ENCODE measurements at regions not wholly inside any gene's neighbourhood (a gene's known extent, or its start where the extent isn't known, plus 50 kb on each side); places are given as distances from the start of the nearest gene placed in this dataset.
"Not testable (repeated sequence)": the region's sequence is repeated elsewhere in the genome, so short reads cannot be mapped to it uniquely, and the experiment has no call there.

GRCh38 chr14:28820677-28821076 lies 54.1 kb downstream of the FOXG1 start:
- Mint-ChIP-seq H3K27ac (no peak overlapping the region), H3K9me3 (peaks cover 12% of the 10 kb centered on the region), H3K4me3 (no peak overlapping the region), H3K27me3 (no peaks in the 10 kb centered on the region), H3K36me3 (ENCODE audit: low read depth) (no peaks in the 10 kb centered on the region), H3K4me1 (no peaks in the 10 kb centered on the region)
- POLR2A ChIA-PET: no interaction called here
- CTCF ChIA-PET: no interaction called here
- DNase-seq: no peak

GRCh38 chr14:28821993-28822392 lies 55.4 kb downstream of the FOXG1 start:
- Mint-ChIP-seq H3K36me3 (ENCODE audit: low read depth) (no peaks in the 10 kb centered on the region), H3K27ac (no peak overlapping the region), H3K9me3 (peaks cover 12% of the 10 kb centered on the region), H3K4me1 (no peaks in the 10 kb centered on the region), H3K27me3 (no peaks in the 10 kb centered on the region), H3K4me3 (no peak overlapping the region)
- DNase-seq: no peak
- ChIA-PET CTCF (no interaction called here), POLR2A (no interaction called here)

GRCh38 chr14:28823245-28823644 lies 56.7 kb downstream of the FOXG1 start:
- no peaks in the 10 kb centered on the region for H3K27me3 Mint-ChIP-seq
- no peaks in the 10 kb centered on the region for H3K36me3 Mint-ChIP-seq (ENCODE audit: low read depth)
- no peak overlapping the region for H3K27ac Mint-ChIP-seq
- no peak for DNase-seq
- no peaks in the 10 kb centered on the region for H3K4me1 Mint-ChIP-seq
- CTCF ChIA-PET: no interaction called here
- H3K9me3 Mint-ChIP-seq: peaks cover 12% of the 10 kb centered on the region
- POLR2A ChIA-PET: no interaction called here
- no peak overlapping the region for H3K4me3 Mint-ChIP-seq

DNA sequence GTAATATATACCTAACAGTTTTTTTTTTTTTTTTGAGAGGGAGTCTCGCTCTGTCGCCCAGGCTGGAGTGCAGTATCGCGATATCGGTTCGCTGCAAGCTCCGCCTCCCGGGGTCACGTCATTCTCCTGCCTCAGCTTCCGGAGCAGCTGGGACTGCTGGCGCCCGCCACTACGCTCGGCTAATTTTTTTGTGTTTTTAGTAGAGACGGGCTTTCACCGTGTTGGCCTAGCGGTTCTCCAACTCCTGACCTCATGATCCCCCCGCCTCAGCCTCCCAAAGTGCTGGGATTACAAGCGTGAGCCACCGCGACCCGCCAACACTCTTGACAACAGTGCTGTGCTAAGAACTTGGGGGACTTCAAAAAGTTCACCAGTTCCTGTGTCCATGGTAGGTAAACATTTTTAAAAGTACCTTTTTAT lies 63.5 kb downstream of the FOXG1 start:
- no peak for DNase-seq
- Mint-ChIP-seq H3K27ac (no peak overlapping the region), H3K27me3 (no peaks in the 10 kb centered on the region), H3K9me3 (peaks cover 3% of the 10 kb centered on the region), H3K36me3 (ENCODE audit: low read depth) (no peaks in the 10 kb centered on the region), H3K4me1 (no peaks in the 10 kb centered on the region), H3K4me3 (no peak overlapping the region)
- ChIA-PET CTCF (no interaction called here), POLR2A (no interaction called here)

DNA sequence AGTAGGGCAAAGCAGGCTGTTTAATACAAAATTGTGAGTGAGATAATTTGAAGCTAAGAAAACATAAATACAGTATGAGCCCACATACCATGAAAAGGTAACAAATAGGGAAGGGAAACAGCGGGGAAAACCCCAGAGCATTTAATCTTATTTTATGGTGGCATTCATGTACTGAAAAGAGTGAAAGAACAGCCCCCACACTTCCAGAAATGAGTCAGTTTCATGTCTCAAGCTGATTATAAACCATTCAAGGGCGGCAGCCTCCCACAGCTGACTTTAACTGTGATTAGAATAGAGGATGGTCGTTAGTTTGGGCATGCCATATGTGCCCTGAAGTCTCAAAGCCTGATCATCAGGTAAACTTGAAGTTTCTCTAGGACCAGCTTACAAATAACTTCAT lies 64.5 kb downstream of the FOXG1 start:
- Mint-ChIP-seq H3K4me3 (no peak overlapping the region), H3K36me3 (ENCODE audit: low read depth) (no peaks in the 10 kb centered on the region), H3K9me3 (peaks cover 3% of the 10 kb centered on the region), H3K27ac (no peak overlapping the region), H3K4me1 (no peaks in the 10 kb centered on the region), H3K27me3 (no peaks in the 10 kb centered on the region)
- CTCF ChIA-PET: no interaction called here
- POLR2A ChIA-PET: no interaction called here
- DNase-seq: no peak

DNA sequence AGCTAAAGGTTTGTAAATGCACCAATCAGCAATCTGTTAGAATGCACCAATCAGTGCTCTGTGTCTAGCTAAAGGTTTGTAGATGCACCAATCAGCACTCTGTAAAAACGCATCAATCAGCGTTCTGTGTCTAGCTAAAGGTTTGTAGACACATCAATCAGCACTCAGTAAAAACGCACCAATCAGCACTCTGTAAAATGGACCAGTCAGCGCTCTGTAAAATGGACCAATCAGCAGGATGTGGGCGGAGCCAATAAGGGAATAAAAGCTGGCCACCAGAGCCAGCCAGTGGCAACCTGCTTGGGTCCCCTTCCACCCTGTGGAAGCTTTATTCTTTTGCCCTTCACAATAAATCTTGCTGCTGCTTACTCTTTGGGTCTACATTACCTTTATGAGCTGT lies 76.0 kb downstream of the FOXG1 start:
- H3K36me3 Mint-ChIP-seq (ENCODE audit: low read depth); CTCF ChIA-PET; H3K4me3 Mint-ChIP-seq; H3K27ac Mint-ChIP-seq; DNase-seq; H3K27me3 Mint-ChIP-seq; POLR2A ChIA-PET; H3K4me1 Mint-ChIP-seq: not testable (repeated sequence)
- H3K9me3 Mint-ChIP-seq: peaks cover 18% of the 10 kb centered on the region

DNA sequence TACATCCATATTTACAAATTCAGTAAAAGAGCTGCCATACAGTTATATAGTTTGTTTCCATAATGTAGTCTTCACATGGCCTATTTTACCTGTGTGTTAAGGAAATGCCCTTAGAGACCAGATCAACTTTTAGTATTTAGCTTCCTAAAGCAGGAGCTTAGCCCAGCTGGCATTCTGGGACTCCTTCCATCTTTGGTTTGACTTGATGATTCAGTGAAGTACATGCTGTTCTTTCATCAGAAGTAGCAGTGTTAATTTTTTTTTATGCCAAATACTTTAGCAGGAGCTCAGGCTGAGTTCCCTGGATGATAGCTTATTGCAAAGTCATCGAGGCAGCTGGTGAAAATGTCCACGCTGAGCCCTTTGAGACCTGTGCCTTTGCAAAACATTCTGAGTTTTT lies 101.0 kb downstream of the FOXG1 start:
- CTCF ChIA-PET: no interaction called here
- DNase-seq: no peak
- Mint-ChIP-seq H3K27ac (no peak overlapping the region), H3K4me3 (no peak overlapping the region), H3K27me3 (no peaks in the 10 kb centered on the region), H3K36me3 (ENCODE audit: low read depth) (no peaks in the 10 kb centered on the region), H3K9me3 (no peaks in the 10 kb centered on the region), H3K4me1 (no peaks in the 10 kb centered on the region)
- POLR2A ChIA-PET: no interaction called here

- ChIA-PET CTCF (interaction anchor here (0.5 kb wide), 1 partner anchor 35 kb away, joined by 4 read pairs; no protein-coding TSS in a partner anchor), POLR2A (no interaction called here)
- H3K4me3 Mint-ChIP-seq: no peak overlapping the region
- H3K27me3 Mint-ChIP-seq: no peaks in the 10 kb centered on the region
- no peaks in the 10 kb centered on the region for H3K36me3 Mint-ChIP-seq (ENCODE audit: low read depth)
- no peaks in the 10 kb centered on the region for H3K9me3 Mint-ChIP-seq
- no peak for DNase-seq
- H3K27ac Mint-ChIP-seq: no peak overlapping the region
- no peaks in the 10 kb centered on the region for H3K4me1 Mint-ChIP-seq
Measured at GRCh38 chr14:28870033-28870564, 103.5 kb downstream of the FOXG1 start.

DNA sequence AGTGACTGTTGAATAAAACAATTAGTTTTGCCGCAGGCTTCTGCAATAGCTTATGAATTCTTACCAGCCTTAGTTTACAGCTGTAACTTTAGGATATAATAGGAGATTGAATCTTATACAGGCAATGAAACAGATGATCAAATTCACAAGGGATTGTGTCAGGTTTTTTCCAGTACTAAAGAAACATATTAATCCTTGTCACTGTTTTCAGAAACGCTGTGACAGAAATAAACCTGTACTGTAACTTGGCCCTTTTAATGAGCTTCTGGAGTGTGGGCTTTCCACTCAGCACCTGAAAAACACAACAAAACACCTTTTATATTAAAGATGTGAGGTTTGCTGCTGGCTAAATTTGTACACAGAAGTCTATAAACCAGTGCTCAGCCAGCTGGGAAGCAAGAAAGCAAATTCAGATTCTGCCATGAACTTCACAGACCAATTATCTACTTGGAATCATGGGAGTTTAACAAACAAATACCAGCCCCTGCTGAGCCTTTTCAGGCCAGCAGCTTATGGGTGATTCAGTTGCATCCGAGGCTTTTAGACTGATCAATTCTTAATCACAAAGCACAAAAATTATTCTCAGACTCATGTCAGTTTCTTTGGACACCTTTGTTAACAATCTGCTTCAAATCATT lies 109.5 kb downstream of the FOXG1 start:
- no peaks in the 10 kb centered on the region for H3K9me3 Mint-ChIP-seq
- H3K36me3 Mint-ChIP-seq (ENCODE audit: low read depth): no peaks in the 10 kb centered on the region
- H3K4me3 Mint-ChIP-seq: no peak overlapping the region
- H3K27me3 Mint-ChIP-seq: no peaks in the 10 kb centered on the region
- ChIA-PET POLR2A (no interaction called here), CTCF (no interaction called here)
- H3K27ac Mint-ChIP-seq: no peak overlapping the region
- no peak for DNase-seq
- no peaks in the 10 kb centered on the region for H3K4me1 Mint-ChIP-seq

- CTCF ChIA-PET: no interaction called here
- Mint-ChIP-seq H3K27ac (no peak overlapping the region), H3K9me3 (no peaks in the 10 kb centered on the region), H3K36me3 (ENCODE audit: low read depth) (no peaks in the 10 kb centered on the region), H3K4me1 (no peaks in the 10 kb centered on the region), H3K27me3 (no peaks in the 10 kb centered on the region), H3K4me3 (no peak overlapping the region)
- POLR2A ChIA-PET: no interaction called here
- no peak for DNase-seq
Measured at GRCh38 chr14:28876572-28876945, 110.0 kb downstream of the FOXG1 start.

DNA sequence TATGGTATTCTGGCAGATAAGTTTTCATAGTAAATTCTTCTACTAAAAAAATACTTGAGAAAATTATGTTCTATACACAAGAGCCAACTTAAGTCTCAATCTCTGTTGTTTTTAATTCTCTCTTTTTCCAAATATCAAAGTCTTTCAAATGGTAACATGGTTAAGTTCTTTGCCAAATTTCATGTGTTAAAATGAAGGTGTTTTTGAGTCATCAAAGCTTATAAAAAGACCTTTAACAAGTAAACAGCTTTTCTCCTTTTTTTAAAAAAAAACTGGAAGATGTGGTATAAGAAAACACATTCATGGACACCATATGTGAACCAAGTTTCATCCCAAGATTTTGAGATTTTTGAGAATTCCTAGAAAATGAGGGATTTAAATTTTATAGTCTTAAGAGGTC lies 111.3 kb downstream of the FOXG1 start:
- ChIA-PET POLR2A (no interaction called here), CTCF (interaction anchor here (0.6 kb wide), 1 partner anchor 33 kb away, joined by 3 read pairs; no protein-coding TSS in a partner anchor)
- H3K27me3 Mint-ChIP-seq: no peaks in the 10 kb centered on the region
- no peaks in the 10 kb centered on the region for H3K4me1 Mint-ChIP-seq
- no peaks in the 10 kb centered on the region for H3K9me3 Mint-ChIP-seq
- no peak for DNase-seq
- no peak overlapping the region for H3K27ac Mint-ChIP-seq
- no peaks in the 10 kb centered on the region for H3K36me3 Mint-ChIP-seq (ENCODE audit: low read depth)
- no peak overlapping the region for H3K4me3 Mint-ChIP-seq

DNA sequence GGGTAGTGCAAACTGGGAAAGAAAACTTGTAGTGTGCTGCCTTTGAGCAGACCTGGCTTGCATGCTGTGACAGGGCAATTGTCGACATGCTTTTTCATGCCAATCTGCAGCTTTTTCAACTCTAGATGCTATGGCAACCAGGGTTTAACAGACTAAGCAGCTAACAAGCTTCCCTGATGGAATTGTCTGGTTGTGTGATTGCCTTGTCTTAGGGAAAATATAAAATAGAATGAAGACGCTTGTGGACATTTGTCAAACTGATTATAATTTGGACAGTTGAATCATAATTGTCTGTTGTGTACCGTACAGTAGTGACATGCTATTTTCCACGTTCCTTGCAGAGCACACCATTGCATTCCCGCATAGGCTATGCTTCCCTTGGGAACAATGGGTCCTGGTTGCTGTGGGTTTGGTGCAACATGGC lies 113.0 kb downstream of the FOXG1 start:
- Mint-ChIP-seq H3K27ac (no peak overlapping the region), H3K36me3 (ENCODE audit: low read depth) (no peaks in the 10 kb centered on the region), H3K27me3 (no peaks in the 10 kb centered on the region), H3K4me3 (no peak overlapping the region), H3K4me1 (no peaks in the 10 kb centered on the region), H3K9me3 (no peaks in the 10 kb centered on the region)
- ChIA-PET POLR2A (no interaction called here), CTCF (no interaction called here)
- no peak for DNase-seq

DNA sequence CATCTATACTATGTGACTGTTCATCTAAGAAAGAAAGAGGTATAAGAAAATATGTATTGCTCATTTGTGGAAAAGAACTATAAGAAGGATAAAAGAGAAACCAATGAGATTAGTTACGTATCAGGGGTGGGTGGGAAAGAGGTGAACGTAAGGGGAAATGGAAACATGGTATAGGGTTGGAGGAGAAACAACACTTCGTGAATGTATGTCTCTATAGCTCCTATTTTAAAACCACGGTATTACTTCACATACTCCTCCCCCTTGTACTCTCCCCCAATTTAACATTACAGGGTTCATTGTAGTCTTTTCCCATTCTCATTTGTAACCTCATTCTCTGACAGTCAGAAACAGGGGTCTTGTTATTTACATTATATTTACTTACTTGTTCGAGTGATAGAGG lies 120.4 kb downstream of the FOXG1 start:
- ChIA-PET CTCF (no interaction called here), POLR2A (no interaction called here)
- no peak overlapping the region for H3K4me3 Mint-ChIP-seq
- H3K9me3 Mint-ChIP-seq: peaks cover 9% of the 10 kb centered on the region
- no peaks in the 10 kb centered on the region for H3K4me1 Mint-ChIP-seq
- DNase-seq: no peak
- H3K27ac Mint-ChIP-seq: no peak overlapping the region
- H3K36me3 Mint-ChIP-seq (ENCODE audit: low read depth): no peaks in the 10 kb centered on the region
- H3K27me3 Mint-ChIP-seq: no peaks in the 10 kb centered on the region

- H3K4me1 Mint-ChIP-seq: no peaks in the 10 kb centered on the region
- H3K27me3 Mint-ChIP-seq: no peaks in the 10 kb centered on the region
- no peaks in the 10 kb centered on the region for H3K9me3 Mint-ChIP-seq
- no peak for DNase-seq
- H3K36me3 Mint-ChIP-seq (ENCODE audit: low read depth): no peaks in the 10 kb centered on the region
- ChIA-PET POLR2A (no interaction called here), CTCF (no interaction called here)
- no peak overlapping the region for H3K27ac Mint-ChIP-seq
- H3K4me3 Mint-ChIP-seq: no peak overlapping the region
Measured at GRCh38 chr14:28895389-28895788, 128.8 kb downstream of the FOXG1 start.
